Coronary artery (tissue), 2 donors: ENCODE measurements at regions not wholly inside any gene's neighbourhood (a gene's known extent, or its start where the extent isn't known, plus 50 kb on each side); places are given as distances from the start of the nearest gene placed in this dataset.

Source experiments
- DNase-seq: peaks from one replicate; pipeline ENCODE4 v3.0.0-alpha.2; 2017; ENCODE audit warnings: low spot score
- H3K27ac ChIP-seq, 2 donors: fragments of 200-600 bp; sonication (generic); one replicate each; pipeline ENCODE4 v1.5.1; 2016 to 2019
- H3K4me3 ChIP-seq: fragments of 200-600 bp; sonication (generic); 2 replicates; pipeline ENCODE4 v1.5.1; 2016; ENCODE audit warnings: mild to moderate bottlenecking, moderate library complexity
- TF ChIP-seq, protein P1 (sequence below): fragments of 200-600 bp; sonication (generic); IDR thresholded peaks from one replicate; pipeline ENCODE4 v1.5.1; 2019; ENCODE audit warnings: antibody characterized with exemption

DNA sequence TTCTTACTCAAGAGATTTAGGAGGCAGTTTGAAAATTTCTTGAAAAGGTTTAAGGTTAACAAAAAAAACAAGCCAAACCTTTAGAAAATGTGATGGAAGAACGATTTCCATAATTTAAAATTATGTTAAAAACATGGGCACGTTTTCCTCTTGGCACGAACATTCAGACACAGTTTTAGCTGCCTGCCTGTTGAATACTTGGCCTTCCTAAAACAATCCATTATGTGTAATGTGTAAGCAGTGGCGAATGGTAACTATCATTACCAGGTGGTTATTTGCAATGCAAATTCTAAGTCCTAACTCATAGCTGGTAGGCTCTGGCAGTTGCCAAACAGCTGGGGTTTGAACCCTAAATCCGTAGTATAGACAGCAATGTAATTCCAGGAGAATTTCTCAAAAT is 1425.7 kb upstream of the SLC10A2 start:
- H3K27ac ChIP-seq, result no peak overlapping the region
- TF ChIP-seq, protein P1, sequence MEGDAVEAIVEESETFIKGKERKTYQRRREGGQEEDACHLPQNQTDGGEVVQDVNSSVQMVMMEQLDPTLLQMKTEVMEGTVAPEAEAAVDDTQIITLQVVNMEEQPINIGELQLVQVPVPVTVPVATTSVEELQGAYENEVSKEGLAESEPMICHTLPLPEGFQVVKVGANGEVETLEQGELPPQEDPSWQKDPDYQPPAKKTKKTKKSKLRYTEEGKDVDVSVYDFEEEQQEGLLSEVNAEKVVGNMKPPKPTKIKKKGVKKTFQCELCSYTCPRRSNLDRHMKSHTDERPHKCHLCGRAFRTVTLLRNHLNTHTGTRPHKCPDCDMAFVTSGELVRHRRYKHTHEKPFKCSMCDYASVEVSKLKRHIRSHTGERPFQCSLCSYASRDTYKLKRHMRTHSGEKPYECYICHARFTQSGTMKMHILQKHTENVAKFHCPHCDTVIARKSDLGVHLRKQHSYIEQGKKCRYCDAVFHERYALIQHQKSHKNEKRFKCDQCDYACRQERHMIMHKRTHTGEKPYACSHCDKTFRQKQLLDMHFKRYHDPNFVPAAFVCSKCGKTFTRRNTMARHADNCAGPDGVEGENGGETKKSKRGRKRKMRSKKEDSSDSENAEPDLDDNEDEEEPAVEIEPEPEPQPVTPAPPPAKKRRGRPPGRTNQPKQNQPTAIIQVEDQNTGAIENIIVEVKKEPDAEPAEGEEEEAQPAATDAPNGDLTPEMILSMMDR, result no peak
- H3K4me3 ChIP-seq, result no peak overlapping the region
- DNase-seq, result no peak

DNA sequence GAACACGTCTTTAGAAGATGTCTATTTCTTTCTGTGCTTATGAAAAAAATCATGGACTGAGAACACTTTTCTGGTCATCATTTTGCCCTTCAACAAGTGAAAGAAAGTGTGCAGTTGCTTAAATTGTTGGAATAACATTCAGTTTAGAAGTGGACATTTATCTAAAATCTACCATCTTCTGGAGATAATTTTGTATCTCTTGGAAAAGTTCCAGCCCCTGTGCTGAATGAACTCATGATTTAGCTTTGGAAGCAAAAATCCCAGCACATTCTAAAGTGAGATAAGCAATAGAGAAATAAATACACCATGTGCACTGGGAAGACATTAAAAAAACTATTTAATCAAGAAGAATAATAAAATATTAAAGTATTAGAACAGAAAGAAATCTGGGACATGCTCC is 1420.8 kb upstream of the SLC10A2 start:
- Histone ChIP-seq H3K4me3 (no peak overlapping the region), H3K27ac (no peak overlapping the region)
- TF ChIP-seq, protein P1, result no peak
- DNase-seq, result no peak

DNA sequence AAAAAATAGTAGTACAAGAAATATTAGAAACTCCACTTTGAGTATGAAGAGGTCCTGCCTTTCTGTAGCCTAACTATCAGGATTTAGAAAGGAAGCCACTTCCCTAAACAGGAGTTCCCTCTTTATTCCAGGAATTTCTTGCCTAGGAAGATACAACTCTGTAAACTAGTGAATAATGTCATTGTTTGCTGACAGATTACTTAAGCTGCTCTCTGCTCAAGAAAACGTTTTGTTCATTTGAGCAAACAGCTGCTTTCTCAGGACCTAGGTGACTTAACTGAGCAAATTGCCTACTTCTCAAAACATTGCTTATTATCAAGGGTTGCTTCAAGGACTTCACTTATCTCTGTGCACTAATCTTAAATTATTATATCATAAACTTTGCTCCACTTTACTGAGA is 1419.4 kb upstream of the SLC10A2 start:
- no peak for DNase-seq
- Histone ChIP-seq H3K4me3 (no peak overlapping the region), H3K27ac (no peak overlapping the region)
- TF ChIP-seq, protein P1, result no peak

DNA sequence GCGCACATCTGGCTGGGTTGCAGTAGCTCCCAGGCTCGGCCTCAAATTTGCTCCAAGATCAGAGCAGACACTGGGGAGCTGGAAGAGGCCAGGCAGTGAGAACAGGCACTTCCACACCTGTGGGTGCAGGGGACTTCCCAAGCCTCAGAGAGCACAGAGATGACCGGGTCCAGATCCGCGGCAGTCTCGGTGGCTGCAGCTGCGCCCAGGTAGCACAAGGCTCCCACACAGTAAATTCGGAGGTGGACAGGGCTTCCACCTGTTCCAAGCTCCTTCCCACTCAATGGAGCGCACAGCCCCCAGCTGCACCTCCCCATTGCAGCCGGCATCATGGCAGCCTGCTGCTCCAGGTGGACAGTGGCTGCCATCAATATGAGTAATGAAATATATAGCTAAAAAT is 1417.4 kb upstream of the SLC10A2 start:
- DNase-seq, result no peak
- H3K4me3 ChIP-seq, result no peak overlapping the region
- TF ChIP-seq, protein P1, result no peak
- H3K27ac ChIP-seq, result no peak overlapping the region

DNA sequence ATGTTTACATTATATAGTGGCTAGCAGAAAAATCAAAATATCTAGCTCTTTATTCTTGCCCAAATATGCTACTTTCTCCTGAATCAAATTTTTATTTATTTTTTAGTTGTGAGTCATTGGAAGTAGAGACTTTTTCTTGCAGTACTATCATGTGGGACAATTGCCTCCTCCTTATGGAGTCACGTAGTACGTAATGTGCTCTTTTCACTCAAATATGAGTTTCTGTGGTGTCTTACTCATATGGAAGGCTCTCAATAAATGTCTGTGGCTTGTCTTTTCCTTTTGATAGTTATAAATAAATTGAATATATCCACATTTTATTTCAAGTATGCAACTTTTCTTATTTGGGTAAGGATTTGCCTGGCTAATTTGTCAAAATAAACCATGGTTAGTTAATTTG is 1411.0 kb upstream of the SLC10A2 start:
- DNase-seq, result no peak
- TF ChIP-seq, protein P1, result no peak
- Histone ChIP-seq H3K4me3 (no peak overlapping the region), H3K27ac (no peak overlapping the region)

DNA sequence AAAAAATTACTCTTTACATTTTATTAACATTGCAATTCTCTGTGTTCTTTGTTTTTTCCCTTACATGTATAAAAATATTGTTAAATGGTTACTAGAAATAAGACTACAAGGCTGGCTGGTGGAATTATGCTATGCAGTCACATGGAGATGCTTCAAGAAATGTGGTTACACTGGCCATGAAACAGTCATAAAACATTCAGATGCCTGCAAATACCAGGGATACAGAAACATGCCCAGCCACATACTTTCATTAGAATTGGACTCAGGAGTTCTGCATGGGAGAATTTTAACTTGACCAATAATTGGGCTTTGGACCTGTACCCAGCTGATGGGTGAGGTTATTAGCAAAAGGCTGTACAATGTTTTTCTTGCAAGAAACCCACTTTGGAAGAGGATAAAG is 1407.7 kb upstream of the SLC10A2 start:
- H3K27ac ChIP-seq, result no peak overlapping the region
- H3K4me3 ChIP-seq, result no peak overlapping the region
- TF ChIP-seq, protein P1, result no peak
- no peak for DNase-seq

DNA sequence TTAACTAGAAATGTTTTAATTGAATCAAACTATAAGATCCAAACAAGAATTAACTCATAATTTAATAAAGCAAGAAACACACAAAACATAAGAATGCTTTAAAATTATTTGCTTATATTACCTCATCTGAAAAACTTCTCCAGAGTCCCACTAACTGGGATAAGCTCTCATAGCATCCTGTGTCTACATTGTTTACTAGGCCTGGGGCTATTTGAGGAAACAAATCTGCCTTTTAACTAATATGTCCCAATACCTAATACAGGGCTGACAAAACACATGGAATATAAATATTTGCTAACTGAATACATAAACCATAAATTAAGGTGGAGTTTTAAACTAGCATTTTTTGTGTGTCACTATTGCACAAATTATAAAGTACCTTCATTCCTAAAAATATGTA is 1399.8 kb upstream of the SLC10A2 start:
- TF ChIP-seq, protein P1, result no peak
- H3K4me3 ChIP-seq, result no peak overlapping the region
- DNase-seq, result no peak
- H3K27ac ChIP-seq, result no peak overlapping the region
